ENCODE measurements at regions not wholly inside any gene's neighbourhood (a gene's known extent, or its start where the extent isn't known, plus 50 kb on each side); places are given as distances from the start of the nearest gene placed in this dataset.
"Not testable (repeated sequence)": the region's sequence is repeated elsewhere in the genome, so short reads cannot be mapped to it uniquely, and the experiment has no call there.

DNA sequence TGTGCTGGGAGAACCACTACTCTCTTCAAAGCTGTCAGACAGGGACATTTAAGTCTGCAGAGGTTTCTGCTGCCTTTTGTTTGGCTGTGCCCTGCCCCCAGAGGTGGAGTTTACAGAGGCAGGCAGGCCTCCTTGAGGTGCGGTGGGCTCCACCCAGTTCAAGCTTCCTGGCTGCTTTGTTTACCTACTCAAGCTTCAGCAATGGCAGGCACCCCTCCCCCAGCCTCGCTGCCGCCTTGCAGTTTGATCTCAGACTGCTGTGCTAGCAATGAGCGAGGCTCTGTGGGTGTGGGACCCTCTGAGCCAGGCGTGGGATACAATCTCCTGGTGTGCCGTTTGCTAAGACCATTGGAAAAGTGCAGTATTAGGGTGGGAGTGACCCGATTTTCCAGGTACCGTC is 202.4 kb downstream of the C9orf152 start:
- peaks cover 21 to 46% (median 27%) of the 10 kb centered on the region in 4 donors for H3K4me1 Mint-ChIP-seq
- not testable (repeated sequence) for H3K27ac ChIP-seq (ENCODE audit: insufficient read depth, low read length, poor library complexity, severe bottlenecking); H3K36me3 ChIP-seq (ENCODE audit: control insufficient read depth, insufficient read depth, low read length); ATAC-seq (ENCODE audit: low read depth in 2 of 2); H3K27me3 ChIP-seq (ENCODE audit: control insufficient read depth, insufficient read depth, low read length)
- peaks cover 10% of the 10 kb centered on the region for H3K27me3 Mint-ChIP-seq
- H3K36me3 Mint-ChIP-seq = peaks cover 19% of the 10 kb centered on the region
- H3K9me3 Mint-ChIP-seq = peaks cover 3 to 66% (median 18%) of the 10 kb centered on the region in 7 donors
- DNase-seq = peak in 1 of 3 donors; percentile 73
- peak overlapping the region; percentile 32 for H3K4me3 ChIP-seq (ENCODE audit: low read depth, low read length)
- peak overlapping the region; percentile 88 to 92 (median 89) for H3K27ac Mint-ChIP-seq
- H3K9me3 ChIP-seq (ENCODE audit: control insufficient read depth in 2 of 2, low read length in 2 of 2) = peaks cover 0 to 11% of the 10 kb centered on the region in 2 experiments
- peaks cover 16% of the 10 kb centered on the region for H3K4me1 ChIP-seq (ENCODE audit: control insufficient read depth, insufficient read depth, low read length, poor library complexity, severe bottlenecking)
- peak overlapping the region; percentile 23 to 79 (median 72) for H3K4me3 Mint-ChIP-seq

DNA sequence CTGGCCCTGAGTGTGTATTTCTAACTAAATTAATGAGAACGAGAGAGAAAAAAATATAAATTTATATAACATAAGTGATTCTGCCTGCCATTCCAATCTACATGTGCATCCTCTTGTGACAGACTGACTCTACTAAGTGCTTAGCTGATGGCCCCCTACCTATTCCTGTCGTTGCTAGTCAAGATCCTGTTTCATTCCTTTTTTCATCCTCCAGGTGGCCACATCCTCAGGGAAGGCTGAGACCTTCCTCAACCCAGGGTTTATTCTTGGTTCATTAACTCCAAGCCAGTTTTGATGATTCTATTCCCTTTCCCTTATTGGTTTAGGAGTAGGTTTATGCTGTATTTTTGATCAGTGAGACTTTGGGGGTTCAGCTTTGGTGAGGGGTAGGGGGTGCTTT is 201.3 kb downstream of the C9orf152 start:
- no peak overlapping the region for H3K4me3 ChIP-seq (ENCODE audit: low read depth, low read length)
- Mint-ChIP-seq H3K4me1 (peaks cover 21 to 46% (median 27%) of the 10 kb centered on the region in 4 donors), H3K27ac (peak overlapping the region in 2 of 3 donors; percentile 79 to 89)

DNA sequence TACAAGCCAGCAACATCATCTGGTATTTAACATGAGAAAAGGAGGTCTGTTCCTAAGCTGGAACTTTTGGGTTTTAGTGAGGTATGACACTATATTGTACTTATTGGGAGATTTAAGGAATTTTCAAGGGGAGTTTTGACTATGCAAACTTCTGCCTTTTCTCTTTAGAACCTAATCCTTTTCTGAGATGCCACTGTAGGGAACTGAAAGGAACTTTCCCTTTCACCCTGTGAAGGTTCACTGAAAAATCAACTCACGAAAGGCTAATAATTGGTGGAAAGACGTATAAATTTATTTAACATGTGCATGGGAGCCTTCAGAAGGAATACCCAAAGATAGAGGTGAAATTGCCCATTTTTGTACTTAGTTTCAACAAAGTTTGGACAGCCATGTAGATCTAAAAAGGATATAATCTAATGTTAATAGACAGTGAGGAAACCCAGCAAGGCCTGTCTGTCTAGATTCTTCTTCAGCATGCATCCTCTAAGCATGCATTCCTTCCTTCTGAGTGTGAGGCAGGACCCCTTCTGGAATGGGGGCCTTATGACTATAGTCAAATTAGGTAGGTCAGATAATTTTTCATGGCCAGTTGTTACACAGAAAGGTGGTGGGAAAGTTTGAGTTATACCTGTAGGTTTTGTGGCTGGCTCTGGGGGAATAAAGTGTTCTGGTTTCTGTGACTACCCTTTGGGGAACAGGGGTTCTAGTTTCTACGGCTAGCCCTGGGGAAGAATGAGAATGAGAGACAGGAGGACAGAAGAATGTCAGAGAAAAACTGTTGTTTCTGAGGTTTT is 200.3 kb downstream of the C9orf152 start:
- Mint-ChIP-seq H3K27me3 (peaks cover 16% of the 10 kb centered on the region), H3K4me3 (peak overlapping the region in 1 of 4 donors; percentile 26), H3K27ac (peak overlapping the region; percentile 21 to 79 (median 52)), H3K36me3 (peaks cover 19% of the 10 kb centered on the region), H3K4me1 (peaks cover 21 to 46% (median 27%) of the 10 kb centered on the region in 4 donors), H3K9me3 (peaks cover 3 to 51% (median 18%) of the 10 kb centered on the region in 7 donors)
- Histone ChIP-seq H3K9me3 (ENCODE audit: control insufficient read depth in 2 of 2, low read length in 2 of 2) (peaks cover 0 to 9% of the 10 kb centered on the region in 2 experiments), H3K4me1 (ENCODE audit: control insufficient read depth, insufficient read depth, low read length, poor library complexity, severe bottlenecking) (peaks cover 16% of the 10 kb centered on the region), H3K27me3 (ENCODE audit: control insufficient read depth, insufficient read depth, low read length) (no peaks in the 10 kb centered on the region), H3K27ac (ENCODE audit: insufficient read depth, low read length, poor library complexity, severe bottlenecking) (no peak overlapping the region), H3K36me3 (ENCODE audit: control insufficient read depth, insufficient read depth, low read length) (no peaks in the 10 kb centered on the region), H3K4me3 (ENCODE audit: low read depth, low read length) (no peak overlapping the region)
- no peak for ATAC-seq (ENCODE audit: low read depth in 2 of 2)
- DNase-seq = no peak

More for the DNA sequence above, 201.3 kb downstream of the C9orf152 start:
- Mint-ChIP-seq H3K4me3 (peak overlapping the region in 2 of 4 donors; percentile 71 to 79), H3K36me3 (peaks cover 19% of the 10 kb centered on the region), H3K9me3 (peaks cover 3 to 56% (median 18%) of the 10 kb centered on the region in 7 donors), H3K27me3 (peaks cover 10% of the 10 kb centered on the region)
- peaks cover 0 to 11% of the 10 kb centered on the region in 2 experiments for H3K9me3 ChIP-seq (ENCODE audit: control insufficient read depth in 2 of 2, low read length in 2 of 2)
- ATAC-seq (ENCODE audit: low read depth in 2 of 2) = no peak
- no peak overlapping the region for H3K27ac ChIP-seq (ENCODE audit: insufficient read depth, low read length, poor library complexity, severe bottlenecking)
- no peaks in the 10 kb centered on the region for H3K36me3 ChIP-seq (ENCODE audit: control insufficient read depth, insufficient read depth, low read length)
- DNase-seq = no peak
- peaks cover 16% of the 10 kb centered on the region for H3K4me1 ChIP-seq (ENCODE audit: control insufficient read depth, insufficient read depth, low read length, poor library complexity, severe bottlenecking)
- no peaks in the 10 kb centered on the region for H3K27me3 ChIP-seq (ENCODE audit: control insufficient read depth, insufficient read depth, low read length)

DNA sequence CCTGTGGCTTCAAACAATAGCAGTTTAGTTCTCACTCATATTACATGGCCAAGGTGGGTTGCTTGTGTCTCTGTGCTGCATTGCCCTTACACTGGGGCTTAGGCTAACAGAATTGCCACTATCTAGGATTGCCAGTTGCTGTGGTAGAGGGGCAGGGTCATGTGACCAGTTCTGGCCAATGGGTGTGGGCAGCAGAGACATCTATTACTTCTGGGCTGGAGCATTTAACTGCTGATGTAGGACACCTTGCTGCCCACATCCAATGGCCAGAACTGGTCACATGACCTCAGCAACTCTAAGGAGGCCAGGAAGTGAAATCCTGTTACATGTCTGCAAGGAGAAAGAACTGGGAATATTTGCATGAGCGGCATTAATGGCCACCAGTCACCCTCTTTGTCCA is 199.3 kb downstream of the C9orf152 start:
- H3K4me3 Mint-ChIP-seq = no peak overlapping the region
- no peaks in the 10 kb centered on the region for H3K36me3 ChIP-seq (ENCODE audit: control insufficient read depth, insufficient read depth, low read length)

DNA sequence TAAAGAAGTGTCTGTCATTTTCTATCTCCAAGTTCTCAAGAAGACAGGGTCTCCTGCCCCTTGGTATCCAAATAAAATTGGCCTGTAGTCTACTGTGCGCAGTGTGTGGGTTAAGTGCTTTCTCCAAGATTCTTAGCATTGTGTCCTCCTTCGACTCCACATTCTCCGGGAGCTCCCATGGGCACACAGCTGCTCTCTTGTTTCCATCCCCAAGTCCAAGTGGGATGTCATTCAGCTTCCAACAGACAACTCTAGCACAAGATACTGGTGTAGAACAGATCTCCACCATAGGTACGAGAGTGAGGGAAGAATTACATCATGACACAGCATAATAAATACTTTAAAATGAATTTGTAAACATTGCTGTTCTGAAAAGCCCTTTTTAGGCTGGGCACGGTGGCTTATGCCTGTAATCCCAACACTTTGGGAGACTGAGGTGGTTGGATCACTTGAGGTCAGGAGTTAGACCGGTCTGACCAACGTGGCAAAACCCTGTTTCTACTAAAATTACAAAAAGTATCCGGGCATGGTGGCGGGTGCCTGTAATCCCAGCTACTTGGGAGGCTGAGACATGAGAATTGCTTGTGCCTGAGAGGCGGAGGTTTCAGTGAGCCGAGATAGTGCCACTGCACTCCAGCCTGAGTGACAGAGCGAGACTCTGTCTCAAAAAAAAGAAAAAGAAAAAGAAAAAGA is 196.2 kb downstream of the C9orf152 start:
- no peak overlapping the region for H3K27ac Mint-ChIP-seq
- H3K9me3 Mint-ChIP-seq = peaks cover 0 to 12% (median 3%) of the 10 kb centered on the region in 7 donors
- H3K27me3 Mint-ChIP-seq = peaks cover 6% of the 10 kb centered on the region

More for the DNA sequence above, 199.3 kb downstream of the C9orf152 start:
- peaks cover 21 to 43% (median 27%) of the 10 kb centered on the region in 4 donors for H3K4me1 Mint-ChIP-seq
- ATAC-seq (ENCODE audit: low read depth in 2 of 2) = no peak
- no peak overlapping the region for H3K27ac Mint-ChIP-seq
- H3K4me1 ChIP-seq (ENCODE audit: control insufficient read depth, insufficient read depth, low read length, poor library complexity, severe bottlenecking) = peaks cover 16% of the 10 kb centered on the region
- no peaks in the 10 kb centered on the region for H3K27me3 ChIP-seq (ENCODE audit: control insufficient read depth, insufficient read depth, low read length)
- H3K9me3 ChIP-seq (ENCODE audit: control insufficient read depth in 2 of 2, low read length in 2 of 2) = peaks cover 0 to 9% of the 10 kb centered on the region in 2 experiments
- no peak overlapping the region for H3K4me3 ChIP-seq (ENCODE audit: low read depth, low read length)
- H3K36me3 Mint-ChIP-seq = peaks cover 13% of the 10 kb centered on the region
- no peak for DNase-seq
- peaks cover 3 to 42% (median 12%) of the 10 kb centered on the region in 7 donors for H3K9me3 Mint-ChIP-seq
- H3K27me3 Mint-ChIP-seq = peaks cover 11% of the 10 kb centered on the region
- H3K27ac ChIP-seq (ENCODE audit: insufficient read depth, low read length, poor library complexity, severe bottlenecking) = no peak overlapping the region

GRCh38 chr9:110013064-110013463 is 194.9 kb downstream of the C9orf152 start:
- Mint-ChIP-seq H3K27ac (peak overlapping the region in 1 of 3 donors; percentile 42), H3K4me3 (no peak overlapping the region), H3K36me3 (peaks cover 5% of the 10 kb centered on the region), H3K9me3 (peaks cover 0 to 2% (median under 1%) of the 10 kb centered on the region in 7 donors), H3K4me1 (peaks cover 3 to 12% (median 5%) of the 10 kb centered on the region in 4 donors), H3K27me3 (peaks cover 6% of the 10 kb centered on the region)
- no peak for DNase-seq
- Histone ChIP-seq H3K27ac (ENCODE audit: insufficient read depth, low read length, poor library complexity, severe bottlenecking) (no peak overlapping the region), H3K4me1 (ENCODE audit: control insufficient read depth, insufficient read depth, low read length, poor library complexity, severe bottlenecking) (no peaks in the 10 kb centered on the region), H3K4me3 (ENCODE audit: low read depth, low read length) (no peak overlapping the region), H3K9me3 (ENCODE audit: control insufficient read depth in 2 of 2, low read length in 2 of 2) (no peaks in the 10 kb centered on the region), H3K36me3 (ENCODE audit: control insufficient read depth, insufficient read depth, low read length) (no peaks in the 10 kb centered on the region), H3K27me3 (ENCODE audit: control insufficient read depth, insufficient read depth, low read length) (no peaks in the 10 kb centered on the region)
- no peak for ATAC-seq (ENCODE audit: low read depth in 2 of 2)

More for the DNA sequence above, 196.2 kb downstream of the C9orf152 start:
- H3K36me3 ChIP-seq (ENCODE audit: control insufficient read depth, insufficient read depth, low read length) = no peaks in the 10 kb centered on the region
- peaks cover 2% of the 10 kb centered on the region for H3K4me1 ChIP-seq (ENCODE audit: control insufficient read depth, insufficient read depth, low read length, poor library complexity, severe bottlenecking)
- peaks cover 7 to 25% (median 16%) of the 10 kb centered on the region in 4 donors for H3K4me1 Mint-ChIP-seq
- no peak overlapping the region for H3K4me3 Mint-ChIP-seq
- DNase-seq = no peak
- ATAC-seq (ENCODE audit: low read depth in 2 of 2) = no peak
- H3K4me3 ChIP-seq (ENCODE audit: low read depth, low read length) = no peak overlapping the region
- peaks cover under 1% of the 10 kb centered on the region for H3K36me3 Mint-ChIP-seq
- H3K27ac ChIP-seq (ENCODE audit: insufficient read depth, low read length, poor library complexity, severe bottlenecking) = no peak overlapping the region
- peaks cover 0 to 5% of the 10 kb centered on the region in 2 experiments for H3K9me3 ChIP-seq (ENCODE audit: control insufficient read depth in 2 of 2, low read length in 2 of 2)
- no peaks in the 10 kb centered on the region for H3K27me3 ChIP-seq (ENCODE audit: control insufficient read depth, insufficient read depth, low read length)

GRCh38 chr9:110015759-110016158 is 192.2 kb downstream of the C9orf152 start:
- Histone ChIP-seq H3K27me3 (ENCODE audit: control insufficient read depth, insufficient read depth, low read length) (no peaks in the 10 kb centered on the region), H3K27ac (ENCODE audit: insufficient read depth, low read length, poor library complexity, severe bottlenecking) (no peak overlapping the region), H3K36me3 (ENCODE audit: control insufficient read depth, insufficient read depth, low read length) (no peaks in the 10 kb centered on the region), H3K9me3 (ENCODE audit: control insufficient read depth in 2 of 2, low read length in 2 of 2) (no peaks in the 10 kb centered on the region), H3K4me3 (ENCODE audit: low read depth, low read length) (no peak overlapping the region), H3K4me1 (ENCODE audit: control insufficient read depth, insufficient read depth, low read length, poor library complexity, severe bottlenecking) (no peaks in the 10 kb centered on the region)
- Mint-ChIP-seq H3K4me1 (peaks cover 3 to 7% (median 4%) of the 10 kb centered on the region in 4 donors), H3K27ac (no peak overlapping the region), H3K36me3 (peaks cover 5% of the 10 kb centered on the region), H3K9me3 (no peaks in the 10 kb centered on the region), H3K27me3 (peaks cover 6% of the 10 kb centered on the region), H3K4me3 (no peak overlapping the region)
- ATAC-seq (ENCODE audit: low read depth in 2 of 2) = peak; percentile 56 to 61
- peak in 1 of 3 donors; percentile 55 for DNase-seq
